ENCODE measurements at regions not wholly inside any gene's neighbourhood (a gene's known extent, or its start where the extent isn't known, plus 50 kb on each side); places are given as distances from the start of the nearest gene placed in this dataset.

- no peaks in the 10 kb centered on the region for H3K79me2 ChIP-seq (ENCODE audit: low read length)
- TF ChIP-seq EZH2phosphoT487 (IDR thresholded peaks at IDR 0.05; ENCODE audit: low read depth), result no peak
- no peak for TF ChIP-seq CTCF (IDR thresholded peaks at IDR 0.05; ENCODE audit: low read depth, low read length)
- no peak overlapping the region for H3K4me2 ChIP-seq (ENCODE audit: low read length)
- no peaks in the 10 kb centered on the region for H3K27me3 ChIP-seq (ENCODE audit: low read depth, low read length)
- H4K20me1 ChIP-seq (ENCODE audit: insufficient read depth, low read length), result no peaks in the 10 kb centered on the region
- no peak overlapping the region for H3K9ac ChIP-seq (ENCODE audit: low read length)
- H3K4me1 ChIP-seq (ENCODE audit: low read length), result peaks cover 6% of the 10 kb centered on the region
- H3K4me3 ChIP-seq (ENCODE audit: low read length), result no peak overlapping the region
- no peak overlapping the region for H3K27ac ChIP-seq (ENCODE audit: low read length)
- H2AFZ ChIP-seq (ENCODE audit: low read depth, low read length), result no peak overlapping the region
- no peaks in the 10 kb centered on the region for H3K9me3 ChIP-seq (ENCODE audit: insufficient read depth, low read length)
- H3K36me3 ChIP-seq (replicated peaks; ENCODE audit: low read depth, low read length), result no peaks in the 10 kb centered on the region
Observed at GRCh38 chr2:167900435-167901114, 346.8 kb downstream of the STK39 start.

- Histone ChIP-seq H3K4me2 (ENCODE audit: low read length) (no peak overlapping the region), H2AFZ (ENCODE audit: low read depth, low read length) (no peak overlapping the region), H3K4me1 (ENCODE audit: low read length) (peaks cover 3% of the 10 kb centered on the region), H3K36me3 (replicated peaks; ENCODE audit: low read depth, low read length) (no peaks in the 10 kb centered on the region), H3K27me3 (ENCODE audit: low read depth, low read length) (no peaks in the 10 kb centered on the region), H3K27ac (ENCODE audit: low read length) (no peak overlapping the region), H3K4me3 (ENCODE audit: low read length) (no peak overlapping the region), H4K20me1 (ENCODE audit: insufficient read depth, low read length) (no peaks in the 10 kb centered on the region), H3K9me3 (ENCODE audit: insufficient read depth, low read length) (no peaks in the 10 kb centered on the region), H3K9ac (ENCODE audit: low read length) (no peak overlapping the region), H3K79me2 (ENCODE audit: low read length) (no peaks in the 10 kb centered on the region)
- TF ChIP-seq EZH2phosphoT487 (IDR thresholded peaks at IDR 0.05; ENCODE audit: low read depth) (no peak), CTCF (IDR thresholded peaks at IDR 0.05; ENCODE audit: low read depth, low read length) (no peak)
Observed at GRCh38 chr2:167898340-167898739, 349.1 kb downstream of the STK39 start.

GRCh38 chr2:167891841-167892240 is 355.6 kb downstream of the STK39 start:
- no peak overlapping the region for H3K27ac ChIP-seq (ENCODE audit: low read length)
- no peak overlapping the region for H3K4me3 ChIP-seq (ENCODE audit: low read length)
- no peak overlapping the region for H3K9ac ChIP-seq (ENCODE audit: low read length)
- H3K79me2 ChIP-seq (ENCODE audit: low read length), result no peaks in the 10 kb centered on the region
- TF ChIP-seq CTCF (IDR thresholded peaks at IDR 0.05; ENCODE audit: low read depth, low read length) (no peak), EZH2phosphoT487 (IDR thresholded peaks at IDR 0.05; ENCODE audit: low read depth) (no peak)
- H3K9me3 ChIP-seq (ENCODE audit: insufficient read depth, low read length), result no peaks in the 10 kb centered on the region
- H3K4me2 ChIP-seq (ENCODE audit: low read length), result no peak overlapping the region
- H2AFZ ChIP-seq (ENCODE audit: low read depth, low read length), result no peak overlapping the region
- H3K4me1 ChIP-seq (ENCODE audit: low read length), result no peaks in the 10 kb centered on the region
- no peaks in the 10 kb centered on the region for H4K20me1 ChIP-seq (ENCODE audit: insufficient read depth, low read length)
- H3K27me3 ChIP-seq (ENCODE audit: low read depth, low read length), result no peaks in the 10 kb centered on the region
- no peaks in the 10 kb centered on the region for H3K36me3 ChIP-seq (replicated peaks; ENCODE audit: low read depth, low read length)

GRCh38 chr2:167890739-167891138 is 356.7 kb downstream of the STK39 start:
- Histone ChIP-seq H3K4me2 (ENCODE audit: low read length) (no peak overlapping the region), H3K79me2 (ENCODE audit: low read length) (no peaks in the 10 kb centered on the region), H3K27ac (ENCODE audit: low read length) (no peak overlapping the region), H3K4me1 (ENCODE audit: low read length) (no peaks in the 10 kb centered on the region), H4K20me1 (ENCODE audit: insufficient read depth, low read length) (no peaks in the 10 kb centered on the region), H3K9me3 (ENCODE audit: insufficient read depth, low read length) (no peaks in the 10 kb centered on the region), H3K9ac (ENCODE audit: low read length) (no peak overlapping the region), H2AFZ (ENCODE audit: low read depth, low read length) (no peak overlapping the region), H3K27me3 (ENCODE audit: low read depth, low read length) (no peaks in the 10 kb centered on the region), H3K4me3 (ENCODE audit: low read length) (no peak overlapping the region), H3K36me3 (replicated peaks; ENCODE audit: low read depth, low read length) (no peaks in the 10 kb centered on the region)
- TF ChIP-seq CTCF (IDR thresholded peaks at IDR 0.05; ENCODE audit: low read depth, low read length) (no peak), EZH2phosphoT487 (IDR thresholded peaks at IDR 0.05; ENCODE audit: low read depth) (no peak)

Measured in OCI-LY3 (cell line).